ENCODE measurements at regions not wholly inside any gene's neighbourhood (a gene's known extent, or its start where the extent isn't known, plus 50 kb on each side); places are given as distances from the start of the nearest gene placed in this dataset.

DNA sequence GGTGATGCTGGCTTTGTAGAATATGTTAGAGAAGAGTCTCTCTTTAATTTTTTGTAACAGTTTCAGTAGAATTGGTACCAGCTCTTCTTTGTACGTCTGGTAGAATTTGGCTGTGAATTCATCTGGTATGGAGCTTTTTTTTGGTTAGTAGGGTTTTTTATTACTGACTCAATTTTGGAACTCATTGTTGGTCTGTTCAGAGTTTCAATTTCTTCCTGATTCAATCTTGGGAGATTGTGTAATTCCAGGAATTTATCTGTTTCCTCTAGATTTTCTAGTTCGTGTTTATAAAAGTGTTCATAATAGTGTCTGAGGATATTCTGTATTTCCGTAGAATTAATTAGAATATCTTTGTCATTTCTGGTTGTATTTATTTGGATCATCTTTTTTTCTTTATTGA is 943.5 kb downstream of the TRIB2 start:
- ATAC-seq (ENCODE audit: insufficient read depth, low read depth) = no peak
- no peaks in the 10 kb centered on the region for H3K79me2 ChIP-seq (ENCODE audit: insufficient read depth, low read length)
- H2AFZ ChIP-seq (ENCODE audit: low read depth, low read length) = no peak overlapping the region

GRCh38 chr2:13662055-13662454 is 945.3 kb downstream of the TRIB2 start:
- Histone ChIP-seq H3K4me2 (ENCODE audit: insufficient read depth, low read length) (no peak overlapping the region), H2AFZ (ENCODE audit: low read depth, low read length) (no peak overlapping the region), H4K20me1 (ENCODE audit: insufficient read depth, low read length) (no peaks in the 10 kb centered on the region), H3K9me3 (ENCODE audit: insufficient read depth, low read length, severe bottlenecking) (no peaks in the 10 kb centered on the region), H3K79me2 (ENCODE audit: insufficient read depth, low read length) (no peaks in the 10 kb centered on the region), H3K4me1 (ENCODE audit: insufficient read depth, low read length) (no peaks in the 10 kb centered on the region), H3K9ac (ENCODE audit: low read depth, low read length) (no peak overlapping the region), H3K27ac (ENCODE audit: low read length) (no peak overlapping the region), H3K4me3 (ENCODE audit: low read depth in 1 of 2, low read length in 2 of 2) (no peak overlapping the region), H3K36me3 (ENCODE audit: insufficient read depth, low read length) (no peaks in the 10 kb centered on the region), H3K27me3 (ENCODE audit: insufficient read depth, low read length, poor library complexity) (no peaks in the 10 kb centered on the region)
- ATAC-seq (ENCODE audit: insufficient read depth, low read depth) (no peak), DNase-seq (no peak)
- TF ChIP-seq, protein P1, sequence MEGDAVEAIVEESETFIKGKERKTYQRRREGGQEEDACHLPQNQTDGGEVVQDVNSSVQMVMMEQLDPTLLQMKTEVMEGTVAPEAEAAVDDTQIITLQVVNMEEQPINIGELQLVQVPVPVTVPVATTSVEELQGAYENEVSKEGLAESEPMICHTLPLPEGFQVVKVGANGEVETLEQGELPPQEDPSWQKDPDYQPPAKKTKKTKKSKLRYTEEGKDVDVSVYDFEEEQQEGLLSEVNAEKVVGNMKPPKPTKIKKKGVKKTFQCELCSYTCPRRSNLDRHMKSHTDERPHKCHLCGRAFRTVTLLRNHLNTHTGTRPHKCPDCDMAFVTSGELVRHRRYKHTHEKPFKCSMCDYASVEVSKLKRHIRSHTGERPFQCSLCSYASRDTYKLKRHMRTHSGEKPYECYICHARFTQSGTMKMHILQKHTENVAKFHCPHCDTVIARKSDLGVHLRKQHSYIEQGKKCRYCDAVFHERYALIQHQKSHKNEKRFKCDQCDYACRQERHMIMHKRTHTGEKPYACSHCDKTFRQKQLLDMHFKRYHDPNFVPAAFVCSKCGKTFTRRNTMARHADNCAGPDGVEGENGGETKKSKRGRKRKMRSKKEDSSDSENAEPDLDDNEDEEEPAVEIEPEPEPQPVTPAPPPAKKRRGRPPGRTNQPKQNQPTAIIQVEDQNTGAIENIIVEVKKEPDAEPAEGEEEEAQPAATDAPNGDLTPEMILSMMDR (IDR thresholded peaks at IDR 0.05; ENCODE audit: borderline replicate concordance, extremely low read depth, low read length, poor library complexity, severe bottlenecking) = no peak
- no peak for TF ChIP-seq EZH2 (IDR thresholded peaks at IDR 0.05; ENCODE audit: borderline replicate concordance, low read depth, low read length, severe bottlenecking)

More for the DNA sequence above, 943.5 kb downstream of the TRIB2 start:
- no peaks in the 10 kb centered on the region for H3K27me3 ChIP-seq (ENCODE audit: insufficient read depth, low read length, poor library complexity)
- no peaks in the 10 kb centered on the region for H3K9me3 ChIP-seq (ENCODE audit: insufficient read depth, low read length, severe bottlenecking)
- H3K27ac ChIP-seq (ENCODE audit: low read length) = no peak overlapping the region
- no peak overlapping the region for H3K4me3 ChIP-seq (ENCODE audit: low read depth in 1 of 2, low read length in 2 of 2)
- no peaks in the 10 kb centered on the region for H4K20me1 ChIP-seq (ENCODE audit: insufficient read depth, low read length)
- TF ChIP-seq EZH2 (IDR thresholded peaks at IDR 0.05; ENCODE audit: borderline replicate concordance, low read depth, low read length, severe bottlenecking) = no peak
- TF ChIP-seq, protein P1 (IDR thresholded peaks at IDR 0.05; ENCODE audit: borderline replicate concordance, extremely low read depth, low read length, poor library complexity, severe bottlenecking) = no peak
- no peaks in the 10 kb centered on the region for H3K36me3 ChIP-seq (ENCODE audit: insufficient read depth, low read length)
- no peak overlapping the region for H3K4me2 ChIP-seq (ENCODE audit: insufficient read depth, low read length)
- no peak for DNase-seq
- H3K4me1 ChIP-seq (ENCODE audit: insufficient read depth, low read length) = no peaks in the 10 kb centered on the region
- H3K9ac ChIP-seq (ENCODE audit: low read depth, low read length) = no peak overlapping the region

GRCh38 chr2:13666582-13667414 is 950.1 kb downstream of the TRIB2 start:
- H3K79me2 ChIP-seq (ENCODE audit: insufficient read depth, low read length) = no peaks in the 10 kb centered on the region
- H3K27ac ChIP-seq (ENCODE audit: low read length) = no peak overlapping the region
- H3K9me3 ChIP-seq (ENCODE audit: insufficient read depth, low read length, severe bottlenecking) = no peaks in the 10 kb centered on the region
- no peaks in the 10 kb centered on the region for H3K27me3 ChIP-seq (ENCODE audit: insufficient read depth, low read length, poor library complexity)
- H3K9ac ChIP-seq (ENCODE audit: low read depth, low read length) = no peak overlapping the region
- H3K4me1 ChIP-seq (ENCODE audit: insufficient read depth, low read length) = no peaks in the 10 kb centered on the region
- peak; percentile 58; the same call in 2 of the 3 replicates for ATAC-seq (ENCODE audit: insufficient read depth, low read depth)
- TF ChIP-seq, protein P1 (IDR thresholded peaks at IDR 0.05; ENCODE audit: borderline replicate concordance, extremely low read depth, low read length, poor library complexity, severe bottlenecking) = no peak
- no peak for TF ChIP-seq EZH2 (IDR thresholded peaks at IDR 0.05; ENCODE audit: borderline replicate concordance, low read depth, low read length, severe bottlenecking)
- no peaks in the 10 kb centered on the region for H4K20me1 ChIP-seq (ENCODE audit: insufficient read depth, low read length)
- DNase-seq = no peak
- no peak overlapping the region for H2AFZ ChIP-seq (ENCODE audit: low read depth, low read length)
- H3K4me2 ChIP-seq (ENCODE audit: insufficient read depth, low read length) = no peak overlapping the region
- H3K36me3 ChIP-seq (ENCODE audit: insufficient read depth, low read length) = no peaks in the 10 kb centered on the region
- H3K4me3 ChIP-seq (ENCODE audit: low read depth in 1 of 2, low read length in 2 of 2) = no peak overlapping the region
